HG03520 (cell line): ENCODE measurements at regions not wholly inside any gene's neighbourhood (a gene's known extent, or its start where the extent isn't known, plus 50 kb on each side); places are given as distances from the start of the nearest gene placed in this dataset.
"Not testable (repeated sequence)": the region's sequence is repeated elsewhere in the genome, so short reads cannot be mapped to it uniquely, and the experiment has no call there.

Experiments
- ATAC-seq: cut with Tn5 transposase; IDR thresholded peaks from one replicate; pipeline ENCODE4 v1.9.1; 2021; ENCODE audit warnings: mild to moderate bottlenecking, moderate library complexity; ENCODE audit not compliant: unreplicated experiment

GRCh38 chr9:7739595-7739994 is 60.0 kb downstream of the DMAC1 start:
- ATAC-seq = no peak

- ATAC-seq = no peak
Observed at GRCh38 chr9:7735311-7735710, 64.3 kb downstream of the DMAC1 start.

- no peak for ATAC-seq
Observed at GRCh38 chr9:7730164-7730445, 69.5 kb downstream of the DMAC1 start.

- no peak for ATAC-seq
Observed at GRCh38 chr9:7729371-7730163, 70.0 kb downstream of the DMAC1 start.

- ATAC-seq = no peak
Observed at GRCh38 chr9:7721291-7721690, 78.3 kb downstream of the DMAC1 start.

GRCh38 chr9:7713088-7713487 is 86.5 kb downstream of the DMAC1 start:
- ATAC-seq = not testable (repeated sequence)

- ATAC-seq = no peak
Observed at GRCh38 chr9:7710686-7711085, 88.9 kb downstream of the DMAC1 start.

- no peak for ATAC-seq
Observed at GRCh38 chr9:7707934-7708333, 91.6 kb downstream of the DMAC1 start.

GRCh38 chr9:7704543-7704942 is 95.0 kb downstream of the DMAC1 start:
- ATAC-seq = no peak

- no peak for ATAC-seq
Observed at GRCh38 chr9:7691909-7692308, 107.7 kb downstream of the DMAC1 start.

- ATAC-seq = no peak
Observed at GRCh38 chr9:7690014-7690413, 109.6 kb downstream of the DMAC1 start.

- no peak for ATAC-seq
Observed at GRCh38 chr9:7688626-7689025, 111.0 kb downstream of the DMAC1 start.

- ATAC-seq = no peak
Observed at GRCh38 chr9:7676609-7677156, 122.9 kb downstream of the DMAC1 start.

- no peak for ATAC-seq
Observed at GRCh38 chr9:7671847-7672246, 127.7 kb downstream of the DMAC1 start.

- no peak for ATAC-seq
Observed at GRCh38 chr9:7668541-7668940, 131.0 kb downstream of the DMAC1 start.

- no peak for ATAC-seq
Observed at GRCh38 chr9:7665874-7666273, 133.7 kb downstream of the DMAC1 start.

- ATAC-seq = no peak
Observed at GRCh38 chr9:7659766-7660165, 139.8 kb downstream of the DMAC1 start.

GRCh38 chr9:7656636-7657035 is 142.9 kb downstream of the DMAC1 start:
- no peak for ATAC-seq

- no peak for ATAC-seq
Observed at GRCh38 chr9:7653262-7653661, 146.3 kb downstream of the DMAC1 start.

GRCh38 chr9:7640231-7640630 is 159.3 kb downstream of the DMAC1 start:
- no peak for ATAC-seq

GRCh38 chr9:7639471-7639870 is 160.1 kb downstream of the DMAC1 start:
- ATAC-seq = no peak

GRCh38 chr9:7636838-7637467 is 162.6 kb downstream of the DMAC1 start:
- no peak for ATAC-seq

- no peak for ATAC-seq
Observed at GRCh38 chr9:7636309-7636708, 163.3 kb downstream of the DMAC1 start.
